Stimulated activated naive CD4-positive, alpha-beta T cell treated with Interleukin-2 at 50 U/mL for 16 hours (primary cell): ENCODE measurements at regions not wholly inside any gene's neighbourhood (a gene's known extent, or its start where the extent isn't known, plus 50 kb on each side); places are given as distances from the start of the nearest gene placed in this dataset.

ENCODE experiments used
- DNase-seq: peaks from one replicate; lab custom pipeline; 2025; lab: John Stamatoyannopoulos, UW

DNA sequence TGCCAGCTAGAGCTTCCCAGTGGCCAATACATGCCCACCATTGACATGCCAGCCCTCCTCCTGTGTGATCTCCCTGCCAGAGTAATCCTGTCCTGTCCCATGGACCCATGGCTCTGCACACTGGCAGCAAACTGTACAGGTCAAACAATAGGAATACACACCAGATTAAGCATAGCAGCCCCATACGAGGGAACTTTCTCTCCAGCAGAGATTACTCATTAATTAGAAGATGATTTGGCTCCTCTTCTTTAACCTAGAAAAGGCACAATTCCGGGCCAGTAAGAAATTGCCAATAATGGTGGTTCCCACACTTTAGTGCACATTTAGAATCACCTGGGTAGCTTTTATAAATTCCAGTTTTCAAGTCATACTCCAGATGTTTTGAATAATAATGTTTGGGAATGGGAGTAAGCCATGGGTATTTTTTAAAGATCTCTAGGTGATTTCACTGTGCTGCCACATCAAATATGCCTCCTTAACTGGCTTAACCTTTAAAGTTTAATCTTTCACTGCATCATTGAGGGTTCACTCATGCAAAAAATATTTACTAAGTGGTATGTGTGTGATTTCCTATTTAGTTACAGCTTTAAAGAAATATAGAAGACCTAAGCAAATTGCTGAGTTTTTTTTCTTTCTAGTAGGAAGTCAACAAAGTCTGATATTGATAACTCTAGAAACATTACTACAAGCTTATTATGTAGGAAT lies 277.6 kb upstream of the NWD2 start:
- no peak for DNase-seq

DNA sequence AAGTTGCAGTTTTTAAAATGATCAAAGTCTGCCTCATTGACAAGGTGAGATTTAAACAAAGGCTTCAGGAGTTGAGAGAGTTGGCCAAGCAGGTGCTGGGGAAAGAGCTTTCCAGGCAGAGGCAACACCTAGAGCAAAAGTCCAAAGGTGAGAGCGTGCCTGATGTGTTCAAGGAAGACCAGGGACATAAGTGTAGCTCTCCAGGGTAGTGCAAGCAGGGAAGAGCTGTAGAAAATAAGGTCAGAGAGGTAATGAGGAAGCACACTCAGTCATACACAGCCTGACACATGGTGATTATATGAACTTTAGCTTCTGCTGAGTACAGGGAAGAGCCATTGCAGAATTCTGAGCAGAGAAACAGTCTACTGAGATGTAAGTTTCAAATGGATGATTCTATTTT lies 265.0 kb upstream of the NWD2 start:
- DNase-seq, result no peak

DNA sequence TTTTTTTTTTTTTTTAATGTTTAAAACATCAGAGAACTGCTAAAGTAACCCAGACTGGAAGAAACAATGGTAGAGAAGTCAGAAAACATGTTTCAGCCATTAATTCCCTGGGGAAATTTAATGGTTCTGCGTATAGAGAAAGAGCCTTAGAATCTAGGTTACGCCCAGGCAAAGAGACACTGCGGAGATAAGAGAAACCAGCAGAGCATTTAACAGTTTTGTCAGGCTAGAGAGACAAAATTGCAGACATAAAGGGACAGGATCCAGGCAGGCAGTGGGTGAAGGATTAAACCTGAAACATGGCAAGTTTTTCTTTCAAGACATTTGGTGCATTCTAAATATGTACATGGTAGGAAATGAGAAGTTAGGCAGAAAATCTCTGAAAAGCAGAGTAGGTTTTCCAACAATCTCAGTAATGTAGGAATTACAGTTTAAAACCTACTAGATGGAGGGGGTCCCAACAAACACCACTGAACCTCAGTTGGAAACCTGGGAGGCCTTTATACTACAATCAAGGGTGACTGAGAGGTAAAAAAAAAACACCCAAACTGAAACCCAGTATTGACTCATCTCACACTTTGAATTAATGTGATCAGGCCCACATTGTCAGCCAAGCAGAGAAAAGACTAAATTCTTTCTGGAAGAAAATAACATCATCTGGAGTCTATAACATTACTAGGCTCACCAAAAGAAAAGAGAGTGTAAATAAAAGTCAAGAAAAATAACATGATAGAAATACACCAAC lies 254.2 kb upstream of the NWD2 start:
- DNase-seq, result no peak

DNA sequence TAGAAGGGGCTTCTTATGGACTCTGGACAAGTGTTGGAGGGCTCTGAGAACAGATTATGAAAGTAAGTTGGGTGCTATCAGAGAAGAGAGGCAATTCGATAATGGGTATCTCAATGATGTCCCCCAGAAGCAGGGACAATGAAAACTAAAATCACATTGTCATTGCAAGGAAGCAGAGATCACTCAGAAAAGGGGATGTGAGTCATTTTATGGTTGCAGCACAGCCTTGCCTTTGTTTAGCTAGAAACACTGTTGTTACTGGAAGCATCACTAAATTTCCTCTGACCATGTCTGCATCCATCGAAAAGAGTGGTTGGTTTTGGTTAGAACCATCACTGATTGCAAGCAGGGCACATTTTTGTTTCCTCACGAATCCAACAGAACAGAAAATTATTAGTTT lies 246.8 kb upstream of the NWD2 start:
- DNase-seq, result no peak

- no peak for DNase-seq
Observed at GRCh38 chr4:37000281-37000680, 244.3 kb upstream of the NWD2 start.

DNA sequence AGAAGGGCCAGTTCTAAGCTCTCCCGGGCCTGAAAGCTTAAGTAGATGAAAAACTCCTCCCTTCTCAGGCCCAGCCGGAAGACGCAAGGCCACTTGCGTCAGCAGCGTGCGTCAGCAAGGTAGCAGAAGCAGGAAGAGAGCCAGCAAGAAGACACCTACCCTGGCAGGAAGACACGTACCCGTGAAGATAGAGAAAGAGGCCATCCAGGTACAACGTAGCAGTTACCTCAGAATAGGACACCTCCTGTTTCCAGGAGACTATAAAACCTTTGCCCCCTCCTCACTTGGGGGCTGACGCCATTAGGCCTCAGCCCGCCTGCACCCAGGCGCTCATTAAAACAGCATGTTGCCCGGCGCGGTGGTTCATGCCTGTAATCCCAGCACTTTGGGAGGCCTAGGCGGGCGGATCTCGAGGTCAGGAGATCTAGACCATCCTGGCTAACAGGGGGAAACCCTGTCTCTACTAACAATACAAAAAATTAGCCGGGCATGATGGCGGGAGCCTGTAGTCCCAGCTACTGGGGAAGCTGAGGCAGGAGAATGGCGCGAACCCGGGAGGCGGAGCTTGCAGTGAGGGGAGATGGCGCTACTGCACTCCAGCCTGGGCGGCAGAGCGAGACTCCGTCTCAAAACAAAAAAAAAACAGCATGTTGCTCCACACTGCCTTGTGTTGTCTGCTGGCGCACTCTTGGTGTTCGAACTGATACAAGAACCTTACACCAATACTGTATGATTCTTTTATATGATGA lies 242.7 kb upstream of the NWD2 start:
- DNase-seq, result no peak

DNA sequence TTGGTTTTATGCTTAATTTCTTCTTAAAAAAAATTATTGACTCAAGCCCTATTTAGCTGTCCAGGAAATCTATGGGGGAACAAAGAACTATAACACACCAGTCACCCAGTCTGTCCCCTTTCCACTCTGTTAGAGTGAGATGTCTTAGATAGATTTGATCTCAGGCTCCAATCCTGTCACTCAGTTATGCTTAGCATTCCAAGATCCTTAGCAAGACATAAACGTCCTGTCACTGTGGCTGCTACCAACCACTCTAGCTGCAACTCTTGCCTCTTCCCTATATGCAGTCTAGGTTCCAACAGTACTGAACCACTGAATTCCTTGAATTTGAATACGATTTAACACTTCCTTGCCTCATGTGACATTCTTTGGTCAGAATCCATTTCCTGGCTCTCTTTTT lies 241.9 kb upstream of the NWD2 start:
- no peak for DNase-seq

- DNase-seq, result no peak
Observed at GRCh38 chr4:37008199-37008598, 236.3 kb upstream of the NWD2 start.

DNA sequence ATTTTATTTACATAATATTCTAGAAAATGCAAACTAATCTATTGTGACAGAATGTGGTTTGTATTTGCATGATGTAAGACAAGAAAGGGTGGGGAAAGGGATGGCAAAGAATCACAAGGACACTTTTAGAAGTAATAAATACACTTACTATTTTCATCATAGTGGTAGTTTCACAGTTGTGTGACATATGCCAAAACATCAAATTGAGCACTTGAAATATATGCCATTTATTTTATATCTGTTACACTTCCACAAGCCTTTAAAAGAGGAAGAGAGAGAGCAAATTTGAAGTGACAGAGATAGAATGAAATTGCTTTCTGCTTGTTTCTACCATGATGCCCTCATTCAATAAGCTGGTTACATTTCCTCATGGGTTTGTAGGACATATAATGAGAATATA lies 230.0 kb upstream of the NWD2 start:
- no peak for DNase-seq

DNA sequence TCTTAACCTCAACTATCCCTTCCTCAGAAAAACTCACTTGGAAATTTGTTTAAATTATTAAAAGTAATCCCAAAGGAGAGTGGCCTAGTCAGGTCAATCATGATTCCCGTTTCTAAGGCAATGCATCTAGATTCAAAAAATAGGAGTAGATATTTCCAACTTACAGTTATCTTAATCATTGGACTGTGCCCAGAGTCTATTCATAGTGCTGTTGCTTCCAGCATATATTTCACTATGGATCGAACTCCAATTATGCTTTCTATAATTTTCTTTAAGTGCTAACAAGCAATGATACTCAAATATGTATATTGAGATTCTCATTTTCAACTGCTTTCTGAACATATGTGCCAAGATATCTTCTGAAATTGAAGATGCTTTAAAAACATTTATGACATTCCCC lies 229.2 kb upstream of the NWD2 start:
- DNase-seq, result no peak

- no peak for DNase-seq
Observed at GRCh38 chr4:37023504-37023903, 221.0 kb upstream of the NWD2 start.

- DNase-seq, result no peak
Observed at GRCh38 chr4:37023996-37024395, 220.5 kb upstream of the NWD2 start.

DNA sequence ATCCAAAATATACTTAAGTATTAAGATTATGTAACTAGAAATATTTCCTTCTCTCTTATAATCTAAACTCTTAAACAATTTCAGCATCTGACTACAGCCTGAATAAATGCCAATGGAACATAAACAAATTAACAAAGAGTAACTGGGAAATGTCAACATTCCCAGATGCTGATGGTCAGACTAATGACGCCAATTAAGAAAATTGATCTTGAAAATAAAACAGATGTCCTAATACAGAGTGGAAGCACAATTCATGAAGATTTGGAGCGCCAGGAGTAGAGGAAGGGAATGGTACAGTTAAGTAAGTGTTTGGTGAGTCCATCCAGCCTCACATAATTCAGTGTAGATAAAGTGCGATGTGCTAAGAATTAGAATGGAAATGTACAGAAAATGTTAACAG lies 203.7 kb upstream of the NWD2 start:
- DNase-seq, result no peak

DNA sequence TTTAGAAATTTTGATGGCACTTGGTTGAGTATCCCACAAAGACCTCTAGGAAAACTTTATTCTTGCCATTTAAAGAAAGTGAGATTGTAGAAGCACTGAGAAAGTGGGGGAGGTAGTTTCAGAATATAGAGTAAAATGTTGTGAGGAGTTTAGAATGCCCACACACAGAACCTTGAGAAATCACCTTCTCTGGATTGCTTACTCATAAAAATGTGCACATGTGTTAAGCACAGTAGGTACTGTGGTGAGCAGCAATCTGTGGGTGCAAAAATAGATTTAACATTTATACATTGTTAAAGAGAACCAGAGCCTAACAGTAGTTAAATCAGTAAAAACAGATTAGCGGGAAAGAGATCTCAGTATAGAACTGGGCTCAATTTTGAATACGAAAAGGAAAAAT lies 201.2 kb upstream of the NWD2 start:
- no peak for DNase-seq

- DNase-seq, result no peak
Observed at GRCh38 chr4:37051111-37051510, 193.4 kb upstream of the NWD2 start.

DNA sequence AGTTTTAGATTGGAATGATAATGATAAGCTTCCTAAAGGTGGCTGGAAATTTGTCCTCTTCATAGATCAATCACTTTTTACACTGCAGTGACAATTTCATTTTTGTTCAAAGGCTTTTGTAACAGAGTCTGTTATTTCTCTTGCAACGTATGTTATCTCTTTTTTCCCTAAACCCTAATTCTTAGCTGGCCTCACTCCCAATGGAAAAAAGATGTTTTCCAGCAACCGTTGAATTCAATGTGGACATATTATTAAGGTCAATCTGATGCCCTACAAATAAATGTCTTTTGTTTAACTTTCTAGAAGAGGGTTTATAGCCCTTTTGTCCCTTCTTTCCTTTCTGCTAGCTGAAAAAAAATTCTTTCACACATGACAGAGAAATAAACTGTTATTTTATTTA lies 192.7 kb upstream of the NWD2 start:
- DNase-seq, result no peak

GRCh38 chr4:37054531-37055077 lies 189.9 kb upstream of the NWD2 start:
- DNase-seq, result no peak

GRCh38 chr4:37058826-37059225 lies 185.7 kb upstream of the NWD2 start:
- DNase-seq, result no peak

- DNase-seq, result no peak
Observed at GRCh38 chr4:37066159-37066558, 178.4 kb upstream of the NWD2 start.

DNA sequence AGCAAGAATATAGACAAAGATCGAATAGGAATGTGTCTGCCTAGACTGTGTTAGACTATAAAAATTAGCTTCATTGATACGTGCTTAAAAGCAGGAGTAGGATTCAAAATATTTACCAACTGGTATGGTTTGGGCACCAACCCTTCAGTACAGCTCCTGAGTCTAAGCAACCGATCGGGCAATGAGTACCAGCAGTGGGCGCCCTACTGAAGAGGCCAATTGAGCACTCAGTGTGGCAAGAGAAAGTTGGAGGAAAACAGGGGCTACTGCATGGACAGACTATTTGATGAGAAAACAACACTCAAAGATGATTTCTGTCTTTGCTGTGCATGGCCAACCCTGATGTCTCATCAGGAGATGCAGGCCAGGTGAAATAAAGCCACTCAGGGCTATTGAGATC lies 176.0 kb upstream of the NWD2 start:
- DNase-seq, result no peak

DNA sequence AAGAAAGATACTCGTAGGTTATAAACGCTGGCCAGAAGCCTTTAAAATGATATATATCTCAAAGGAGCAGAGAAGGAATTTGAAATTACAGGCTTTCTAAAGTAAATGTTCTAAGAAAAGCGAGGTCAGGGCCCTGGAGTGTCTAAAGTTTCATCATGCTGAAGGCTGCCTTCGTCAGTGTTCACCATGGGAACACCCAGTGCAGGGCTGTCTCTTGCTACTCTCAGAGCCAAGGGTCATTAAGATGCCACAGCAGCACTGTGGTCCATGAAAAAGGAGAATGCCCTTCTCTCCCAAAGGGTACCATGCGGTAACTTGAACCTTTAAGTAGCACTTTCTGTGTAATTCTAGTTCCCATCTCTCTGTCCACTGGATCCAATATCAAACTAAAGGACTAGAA lies 174.5 kb upstream of the NWD2 start:
- DNase-seq, result no peak

- DNase-seq, result no peak
Observed at GRCh38 chr4:37071576-37071975, 173.0 kb upstream of the NWD2 start.
